WTC11 (cell line): ENCODE measurements at regions not wholly inside any gene's neighbourhood (a gene's known extent, or its start where the extent isn't known, plus 50 kb on each side); places are given as distances from the start of the nearest gene placed in this dataset.

Source experiments
- CREM ChIP-seq: sonication (generic); formaldehyde crosslinking; IDR thresholded peaks from 2 replicates; pipeline ENCODE4 v1.8.1; 2022; ENCODE audit warnings: mild to moderate bottlenecking, missing genetic modification reagents, moderate library complexity
- CTCF ChIP-seq: fragments of 200-600 bp; IDR thresholded peaks from 2 replicates; pipeline ENCODE4 v1.8.0; 2022; ENCODE audit warnings: antibody characterized with exemption
- KAT7 ChIP-seq: sonication (generic); formaldehyde crosslinking; IDR thresholded peaks from 2 replicates; pipeline ENCODE4 v1.8.1; 2023; ENCODE audit warnings: missing genetic modification reagents, mild to moderate bottlenecking, borderline replicate concordance
- SOX15 ChIP-seq: fragments of 250-450 bp; sonication (Bioruptor Pico); IDR thresholded peaks from 2 replicates; pipeline ENCODE4 v1.9.0; 2021; ENCODE audit warnings: mild to moderate bottlenecking
- SP1 ChIP-seq: sonication (generic); formaldehyde crosslinking; conservative IDR thresholded peaks from 2 replicates; pipeline ENCODE4 v1.8.1; 2022; ENCODE audit warnings: missing genetic modification reagents

DNA sequence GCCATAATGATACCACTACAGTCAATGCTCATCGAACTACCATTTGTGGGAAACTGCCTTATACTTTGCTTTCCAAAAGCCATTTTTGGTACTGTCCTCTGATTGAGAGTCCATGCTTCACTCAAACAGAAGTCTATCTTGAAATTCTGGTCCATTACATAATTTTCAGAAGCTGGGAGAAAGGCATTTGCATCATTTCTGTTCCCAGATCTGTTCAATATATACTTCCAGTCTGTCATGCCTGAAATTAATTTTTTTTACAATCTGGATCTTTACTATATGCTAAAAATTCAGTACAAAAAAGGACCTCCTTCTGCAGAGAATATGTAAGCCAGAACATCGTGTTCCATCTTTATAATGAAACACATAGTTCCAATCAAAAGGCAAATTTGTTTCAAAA, 528.9 kb upstream of the MEF2C start:
- no peak for TF ChIP-seq CTCF
- no peak for TF ChIP-seq KAT7 (CRISPR knock-in tag)
- TF ChIP-seq SP1 (CRISPR knock-in tag): no peak
- TF ChIP-seq CREM: no peak
- TF ChIP-seq SOX15 (CRISPR knock-in tag): no peak
